PC-9 (cell line): ENCODE measurements at regions not wholly inside any gene's neighbourhood (a gene's known extent, or its start where the extent isn't known, plus 50 kb on each side); places are given as distances from the start of the nearest gene placed in this dataset.

Experiments used
- CTCF ChIP-seq: fragments of 200-600 bp; sonication (generic); conservative IDR thresholded peaks from 2 replicates; pipeline ENCODE4 v1.6.1; 2017; ENCODE audit warnings: mixed run types, antibody characterized with exemption, mild to moderate bottlenecking, moderate library complexity
- EZH2 ChIP-seq: fragments of 200-600 bp; sonication (generic); IDR thresholded peaks from 2 replicates; pipeline ENCODE4 v1.8.0; 2017; ENCODE audit warnings: antibody characterized with exemption, low read depth

- TF ChIP-seq EZH2 (no peak), CTCF (peak; percentile 35; the same call in 1 of the 2 replicates)
Observed at GRCh38 chr5:82364497-82364896, 86.3 kb upstream of the RPS23 start.
